Heart right ventricle (tissue), 16 donors: ENCODE measurements at regions not wholly inside any gene's neighbourhood (a gene's known extent, or its start where the extent isn't known, plus 50 kb on each side); places are given as distances from the start of the nearest gene placed in this dataset.
"Not testable (repeated sequence)": the region's sequence is repeated elsewhere in the genome, so short reads cannot be mapped to it uniquely, and the experiment has no call there.

Experiments used
- ATAC-seq, 8 donors: fragments of 200-7000 bp; cut with Tn5 transposase; one replicate each; pipeline ENCODE4 v1.9.1; 2020; ENCODE audit warnings: mild to moderate bottlenecking in 8 of 8, moderate library complexity in 8 of 8, moderate number of reproducible peaks in 1 of 8
- DNase-seq, 2 donors: peaks; one replicate each; pipeline ENCODE4 v3.0.0-alpha.2; 2020
- H3K27ac ChIP-seq, 10 donors: fragments of 200-600 bp; sonication (generic) in 2 of 10; one replicate each; pipeline versions ENCODE4 v1.5.0 to v1.8.0; 2020 to 2022; ENCODE audit warnings: mild to moderate bottlenecking in 3 of 10
- H3K27me3 ChIP-seq, 7 donors: fragments of 200-600 bp; one replicate each; pipeline ENCODE4 v1.8.0; 2021 to 2022; ENCODE audit warnings: mild to moderate bottlenecking in 2 of 7
- H3K36me3 ChIP-seq, 9 donors: fragments of 200-600 bp; sonication (generic) in 1 of 9; one replicate each; pipeline versions ENCODE4 v1.5.0 to v1.8.0; 2020 to 2022; ENCODE audit warnings: mild to moderate bottlenecking in 2 of 9
- H3K4me1 ChIP-seq, 9 donors: fragments of 200-600 bp; sonication (generic) in 1 of 9; one replicate each; pipeline versions ENCODE4 v1.5.0 to v1.8.0; 2020 to 2022; ENCODE audit warnings: mild to moderate bottlenecking in 4 of 9
- H3K4me3 ChIP-seq, 10 donors: fragments of 200-600 bp; sonication (generic) in 2 of 10; one replicate each; pipeline versions ENCODE4 v1.5.0 to v1.8.0; 2020 to 2022; ENCODE audit warnings: mild to moderate bottlenecking in 7 of 10, moderate library complexity in 2 of 10
- H3K9me3 ChIP-seq, 11 donors: fragments of 200-600 bp in 10 of 11; sonication (generic) in 2 of 11; one replicate each; pipeline versions ENCODE4 v1.5.0 to v1.8.0; 2013 to 2022; ENCODE audit warnings: mild to moderate bottlenecking in 2 of 11, control low read depth in 1 of 11, moderate library complexity in 1 of 11
- WGBS, 2 donors: extraction: QIAGEN DNeasy Blood & Tissue Kit; methylation state at CpG; one replicate each; pipeline ENCODE4 v1.1.7; 2013; ENCODE audit warnings: inconsistent platforms in 1 of 2; 5-methylcytosine and 5-hydroxymethylcytosine counted together
- intact Hi-C, 10 donors: fragments of 100-400 bp; cut with DNase I; formaldehyde crosslinking; loops; one replicate each; pipeline versions ENCODE4 v1.11.1 to v1.14.2; 2022
- TF ChIP-seq, protein P1 (sequence below), 9 donors: fragments of 200-600 bp; sonication (generic) in 2 of 9; IDR thresholded peaks; one replicate each; pipeline versions ENCODE4 v1.5.0 to v1.8.0; 2021 to 2022; ENCODE audit warnings: antibody characterized with exemption in 9 of 9, mild to moderate bottlenecking in 5 of 9, moderate library complexity in 1 of 9
- donor health status: Arrhythmogenic right ventricular cardiomyopathy.
- donor health status: ischemic (EF 13 %, LVEDD 7.1; RV severe dilation, severe dysfunction).
- donor health status: healthy with polysubstance abuse.
- donor health status: DM: no; HTN: yes; CAD: no.
- donor health status: DM: no; HTN: no; CAD: no.
- donor health status: ischemic (EF 25% LVEDD 6.9; RV normal size, moderate dysfunction).
- donor health status: ischemic (EF 25% LVEDD 5.7; RV mildly dilated, moderate dysfunction).
- donor health status: healthy.
- donor health status: DM: yes; HTN: yes; CAD: no.
- donor health status: Ischemic cardiomyopathy.
- donor health status: ischemic (EF 35%, LVEDD 5.7; RV mildly dilated, moderate dysfunction).
- donor health status: nonischemic (EF 11% LVEDD 7.7; RV severe dilation, severe dysfunction).
- donor health status: DM: yes; HTN: yes; CAD: no.
- donor health status: PGD.
- donor health status: ischemic (EF 29% LVEDD 5.4; RV normal size, mild dysfunction).
- donor health status: nonischemic (EF 23%, LVEDD 6.1; RV moderate dilation, normal function).

DNA sequence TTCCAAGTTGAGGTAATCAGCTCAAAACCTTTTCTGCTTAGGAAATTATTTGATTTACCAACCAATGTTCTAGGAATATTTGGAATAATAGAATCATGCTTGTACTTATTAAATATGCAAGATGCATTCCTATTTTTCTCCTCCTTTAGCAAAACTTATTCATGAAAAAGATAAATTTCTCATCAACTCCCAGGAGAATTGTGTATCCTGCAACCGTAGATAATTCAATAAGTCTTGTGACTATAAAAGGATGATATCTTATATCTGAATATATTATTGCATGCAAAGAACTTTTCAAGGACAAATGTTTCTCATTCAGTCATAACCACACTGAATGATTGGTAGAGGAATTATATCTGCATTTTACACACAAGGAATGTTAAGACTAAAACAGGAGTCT is 84.9 kb upstream of the CCNG1 start:
- Histone ChIP-seq H3K36me3 (no peaks in the 10 kb centered on the region), H3K4me1 (peaks cover 0 to 7% (median 0%) of the 10 kb centered on the region in 9 donors), H3K27me3 (peaks cover 0 to 4% (median 0%) of the 10 kb centered on the region in 7 donors), H3K4me3 (no peak overlapping the region), H3K9me3 (no peaks in the 10 kb centered on the region), H3K27ac (no peak overlapping the region)
- WGBS, 2 donors = 34 to 47% methylated on average over 1 of the region's 1 CpG
- no peak for ATAC-seq
- TF ChIP-seq, protein P1, sequence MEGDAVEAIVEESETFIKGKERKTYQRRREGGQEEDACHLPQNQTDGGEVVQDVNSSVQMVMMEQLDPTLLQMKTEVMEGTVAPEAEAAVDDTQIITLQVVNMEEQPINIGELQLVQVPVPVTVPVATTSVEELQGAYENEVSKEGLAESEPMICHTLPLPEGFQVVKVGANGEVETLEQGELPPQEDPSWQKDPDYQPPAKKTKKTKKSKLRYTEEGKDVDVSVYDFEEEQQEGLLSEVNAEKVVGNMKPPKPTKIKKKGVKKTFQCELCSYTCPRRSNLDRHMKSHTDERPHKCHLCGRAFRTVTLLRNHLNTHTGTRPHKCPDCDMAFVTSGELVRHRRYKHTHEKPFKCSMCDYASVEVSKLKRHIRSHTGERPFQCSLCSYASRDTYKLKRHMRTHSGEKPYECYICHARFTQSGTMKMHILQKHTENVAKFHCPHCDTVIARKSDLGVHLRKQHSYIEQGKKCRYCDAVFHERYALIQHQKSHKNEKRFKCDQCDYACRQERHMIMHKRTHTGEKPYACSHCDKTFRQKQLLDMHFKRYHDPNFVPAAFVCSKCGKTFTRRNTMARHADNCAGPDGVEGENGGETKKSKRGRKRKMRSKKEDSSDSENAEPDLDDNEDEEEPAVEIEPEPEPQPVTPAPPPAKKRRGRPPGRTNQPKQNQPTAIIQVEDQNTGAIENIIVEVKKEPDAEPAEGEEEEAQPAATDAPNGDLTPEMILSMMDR (IDR thresholded peaks at IDR 0.05) = no peak
- no peak for DNase-seq
- intact Hi-C loops = no loop called here

DNA sequence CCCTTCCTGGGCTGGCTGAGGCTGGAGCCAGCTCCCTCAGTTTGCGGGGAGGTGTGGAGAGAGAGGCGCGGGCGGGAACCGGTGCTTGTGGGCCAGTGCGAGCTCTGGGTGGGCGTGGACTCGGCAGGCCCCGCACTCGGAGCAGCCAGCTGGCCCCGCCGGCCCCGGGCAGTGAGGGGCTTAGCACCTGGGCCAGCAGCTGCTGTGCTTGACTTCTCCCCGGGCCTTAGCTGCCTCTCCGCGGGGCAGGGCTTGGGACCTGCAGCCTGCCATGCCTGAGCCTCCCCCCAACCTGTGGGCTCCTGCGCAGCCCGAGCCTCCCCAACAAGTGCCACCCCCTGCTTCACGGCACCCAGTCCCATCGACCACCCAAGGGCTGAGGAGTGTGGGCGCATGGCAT is 81.6 kb upstream of the CCNG1 start:
- ATAC-seq, H3K4me3 ChIP-seq, H3K27ac ChIP-seq, H3K9me3 ChIP-seq, DNase-seq, H3K36me3 ChIP-seq, H3K27me3 ChIP-seq, intact Hi-C loops, H3K4me1 ChIP-seq: not testable (repeated sequence)
- 94 to 95% methylated on average over 20 to 21 of the region's 21 CpGs for WGBS, 2 donors

DNA sequence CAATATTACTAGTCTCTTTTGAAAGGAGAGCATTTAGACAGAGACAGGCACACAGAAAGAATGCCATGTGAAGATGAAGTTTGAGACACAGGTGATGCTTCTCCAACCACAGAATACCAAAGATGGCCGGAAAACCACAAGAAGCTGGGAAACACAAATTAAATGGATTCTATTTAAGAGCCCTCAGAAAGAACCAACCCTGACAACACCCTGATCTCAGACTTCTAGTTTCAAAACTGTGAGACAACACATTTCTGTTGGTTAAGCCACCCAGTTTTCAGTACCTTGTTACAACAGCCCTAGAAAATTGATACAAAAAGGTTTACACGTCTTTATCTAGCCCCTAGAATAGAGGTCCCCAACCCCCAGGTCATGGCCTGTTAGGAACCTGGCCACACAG is 79.8 kb upstream of the CCNG1 start:
- ATAC-seq (no peak), DNase-seq (no peak)
- intact Hi-C loops = no loop called here
- H3K9me3 ChIP-seq = no peaks in the 10 kb centered on the region
- no peak overlapping the region for H3K27ac ChIP-seq
- no peaks in the 10 kb centered on the region for H3K27me3 ChIP-seq
- TF ChIP-seq, protein P1 (IDR thresholded peaks at IDR 0.05) = no peak
- 49 to 50% methylated on average over 2 of the region's 2 CpGs for WGBS, 2 donors
- peaks cover 0 to 7% (median 0%) of the 10 kb centered on the region in 9 donors for H3K4me1 ChIP-seq
- H3K36me3 ChIP-seq = no peaks in the 10 kb centered on the region
- H3K4me3 ChIP-seq = no peak overlapping the region

DNA sequence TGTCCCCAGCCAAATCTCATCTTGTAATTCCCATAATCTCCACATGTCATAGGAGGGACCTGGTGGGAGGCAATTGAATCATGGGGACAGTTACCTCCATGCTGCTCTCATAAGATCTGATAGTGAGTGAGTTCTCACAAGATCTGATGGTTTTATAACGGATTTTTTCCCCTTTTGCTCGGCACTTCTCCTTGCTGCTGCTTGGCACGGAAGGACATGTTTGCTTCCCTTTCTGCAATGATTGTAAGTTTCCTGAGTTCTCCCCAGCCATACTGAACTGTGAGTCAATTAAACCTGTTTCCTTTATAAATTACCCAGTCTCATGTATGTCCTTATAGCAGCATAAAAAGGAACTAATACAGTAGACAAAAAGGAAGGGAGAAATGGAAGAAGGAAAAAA is 76.7 kb upstream of the CCNG1 start:
- Histone ChIP-seq H3K36me3 (no peaks in the 10 kb centered on the region), H3K4me3 (no peak overlapping the region), H3K27ac (no peak overlapping the region), H3K27me3 (no peaks in the 10 kb centered on the region), H3K9me3 (peaks cover 0 to 8% (median 0%) of the 10 kb centered on the region in 11 donors), H3K4me1 (no peaks in the 10 kb centered on the region)
- intact Hi-C loops = no loop called here
- 53 to 63% methylated on average over 3 of the region's 3 CpGs for WGBS, 2 donors
- DNase-seq = no peak
- ATAC-seq = no peak
- TF ChIP-seq, protein P1 (IDR thresholded peaks at IDR 0.05) = no peak

DNA sequence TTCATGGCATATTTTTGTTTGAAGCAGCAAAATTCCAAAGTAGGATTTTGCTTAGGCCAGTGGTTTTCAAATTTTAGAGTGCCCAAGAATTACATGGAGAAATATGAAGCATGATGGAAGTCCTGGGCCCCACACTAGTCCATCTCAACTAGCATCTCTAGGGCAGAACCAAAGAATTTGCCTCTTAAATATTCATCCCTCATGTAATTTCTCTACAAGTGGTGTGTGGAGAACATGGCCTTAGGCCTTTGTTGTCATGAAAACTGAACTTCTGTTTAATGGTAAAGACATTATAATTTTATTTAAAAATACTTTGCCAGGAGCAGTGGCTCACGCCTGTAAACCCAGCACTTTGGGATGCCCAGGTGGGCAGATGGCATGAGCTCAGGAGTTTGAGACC is 75.9 kb upstream of the CCNG1 start:
- TF ChIP-seq, protein P1 (IDR thresholded peaks at IDR 0.05) = no peak
- no peaks in the 10 kb centered on the region for H3K36me3 ChIP-seq
- DNase-seq (no peak), ATAC-seq (no peak)
- H3K27me3 ChIP-seq = no peaks in the 10 kb centered on the region
- no peaks in the 10 kb centered on the region for H3K4me1 ChIP-seq
- peaks cover 0 to 8% (median 0%) of the 10 kb centered on the region in 11 donors for H3K9me3 ChIP-seq
- H3K4me3 ChIP-seq = no peak overlapping the region
- WGBS, 2 donors = 72 to 95% methylated on average over 1 of the region's 1 CpG
- intact Hi-C loops = no loop called here
- no peak overlapping the region for H3K27ac ChIP-seq
